HFFc6 (cell line): ENCODE measurements at regions not wholly inside any gene's neighbourhood (a gene's known extent, or its start where the extent isn't known, plus 50 kb on each side); places are given as distances from the start of the nearest gene placed in this dataset.

ENCODE experiments used
- DNase-seq: peaks from one replicate; pipeline ENCODE4 v3.0.0-alpha.2; 2018
- H3K27ac Mint-ChIP-seq: 2 replicates; pipeline ENCODE4 v1.8.0; 2020; ENCODE audit warnings: mild to moderate bottlenecking, mixed read lengths
- H3K27me3 Mint-ChIP-seq: 2 replicates; pipeline ENCODE4 v1.8.0; 2021; ENCODE audit warnings: mild to moderate bottlenecking, moderate library complexity, mixed read lengths; ENCODE audit not compliant: insufficient read depth
- H3K36me3 Mint-ChIP-seq: 2 replicates; pipeline ENCODE4 v1.8.0; 2021; ENCODE audit warnings: low read depth, mixed read lengths
- H3K4me1 Mint-ChIP-seq: 2 replicates; pipeline ENCODE4 v1.8.0; 2020; ENCODE audit warnings: low read depth, mixed read lengths
- H3K4me3 Mint-ChIP-seq: 2 replicates; pipeline ENCODE4 v1.8.0; 2020; ENCODE audit warnings: mild to moderate bottlenecking, moderate library complexity, mixed read lengths
- H3K9me3 Mint-ChIP-seq: 2 replicates; pipeline ENCODE4 v1.8.0; 2020; ENCODE audit warnings: mild to moderate bottlenecking, mixed read lengths
- TF ChIP-seq, protein P1 (sequence below): fragments of 200-600 bp; sonication (generic); IDR thresholded peaks from 2 replicates; pipeline ENCODE4 v1.5.0; 2021; ENCODE audit warnings: antibody characterized with exemption, mild to moderate bottlenecking

DNA sequence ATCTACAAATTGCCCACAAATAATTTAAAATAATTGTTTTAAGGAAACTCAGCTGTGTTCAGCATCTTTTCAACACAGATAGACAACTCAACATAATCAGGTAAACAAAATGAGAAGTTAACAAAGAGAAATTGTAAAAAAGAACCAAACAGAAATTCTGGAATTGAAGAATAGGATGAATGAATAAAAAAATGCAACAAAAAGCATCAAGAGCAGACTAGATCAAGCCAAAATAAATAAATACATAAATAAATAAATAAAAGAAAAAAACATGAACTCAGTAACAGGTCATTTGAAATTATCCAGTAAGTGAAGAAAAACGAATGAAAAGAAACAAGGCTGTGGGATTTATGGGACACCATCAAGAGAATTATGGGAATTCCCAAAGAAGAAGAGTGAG, 94.0 kb upstream of the CDK6 start:
- TF ChIP-seq, protein P1, sequence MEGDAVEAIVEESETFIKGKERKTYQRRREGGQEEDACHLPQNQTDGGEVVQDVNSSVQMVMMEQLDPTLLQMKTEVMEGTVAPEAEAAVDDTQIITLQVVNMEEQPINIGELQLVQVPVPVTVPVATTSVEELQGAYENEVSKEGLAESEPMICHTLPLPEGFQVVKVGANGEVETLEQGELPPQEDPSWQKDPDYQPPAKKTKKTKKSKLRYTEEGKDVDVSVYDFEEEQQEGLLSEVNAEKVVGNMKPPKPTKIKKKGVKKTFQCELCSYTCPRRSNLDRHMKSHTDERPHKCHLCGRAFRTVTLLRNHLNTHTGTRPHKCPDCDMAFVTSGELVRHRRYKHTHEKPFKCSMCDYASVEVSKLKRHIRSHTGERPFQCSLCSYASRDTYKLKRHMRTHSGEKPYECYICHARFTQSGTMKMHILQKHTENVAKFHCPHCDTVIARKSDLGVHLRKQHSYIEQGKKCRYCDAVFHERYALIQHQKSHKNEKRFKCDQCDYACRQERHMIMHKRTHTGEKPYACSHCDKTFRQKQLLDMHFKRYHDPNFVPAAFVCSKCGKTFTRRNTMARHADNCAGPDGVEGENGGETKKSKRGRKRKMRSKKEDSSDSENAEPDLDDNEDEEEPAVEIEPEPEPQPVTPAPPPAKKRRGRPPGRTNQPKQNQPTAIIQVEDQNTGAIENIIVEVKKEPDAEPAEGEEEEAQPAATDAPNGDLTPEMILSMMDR, result no peak
- no peak for DNase-seq
- Mint-ChIP-seq H3K4me3 (no peak overlapping the region), H3K27ac (no peak overlapping the region), H3K27me3 (peaks cover 3% of the 10 kb centered on the region), H3K4me1 (no peaks in the 10 kb centered on the region), H3K9me3 (peaks cover 16% of the 10 kb centered on the region), H3K36me3 (0 out of 2 replicates have a peak, but pooled peaks cover 6% of the 10 kb centered on the region)

DNA sequence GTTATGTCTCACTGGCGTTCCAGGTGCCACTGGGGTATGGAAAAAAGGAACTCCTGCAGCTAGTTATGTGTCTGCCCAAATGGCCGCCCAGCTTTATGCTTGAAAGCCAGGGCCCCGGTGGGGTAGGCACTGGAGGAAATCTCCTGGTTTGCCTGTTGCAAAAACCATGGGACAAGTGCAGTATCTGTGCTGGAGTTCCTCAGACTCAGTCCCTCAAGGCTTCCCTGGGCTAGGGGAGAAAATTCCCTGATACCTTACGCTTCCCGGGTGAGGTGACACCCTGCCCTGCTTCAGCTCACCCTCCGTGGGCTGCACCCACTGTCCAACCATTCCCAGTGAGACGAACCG, 90.3 kb upstream of the CDK6 start:
- DNase-seq, result no peak
- Mint-ChIP-seq H3K27me3 (peaks cover 5% of the 10 kb centered on the region), H3K4me3 (no peak overlapping the region), H3K4me1 (no peaks in the 10 kb centered on the region), H3K27ac (no peak overlapping the region), H3K9me3 (peaks cover 13% of the 10 kb centered on the region), H3K36me3 (0 out of 2 replicates have a peak, but pooled peaks cover 10% of the 10 kb centered on the region)
- TF ChIP-seq, protein P1, result no peak

DNA sequence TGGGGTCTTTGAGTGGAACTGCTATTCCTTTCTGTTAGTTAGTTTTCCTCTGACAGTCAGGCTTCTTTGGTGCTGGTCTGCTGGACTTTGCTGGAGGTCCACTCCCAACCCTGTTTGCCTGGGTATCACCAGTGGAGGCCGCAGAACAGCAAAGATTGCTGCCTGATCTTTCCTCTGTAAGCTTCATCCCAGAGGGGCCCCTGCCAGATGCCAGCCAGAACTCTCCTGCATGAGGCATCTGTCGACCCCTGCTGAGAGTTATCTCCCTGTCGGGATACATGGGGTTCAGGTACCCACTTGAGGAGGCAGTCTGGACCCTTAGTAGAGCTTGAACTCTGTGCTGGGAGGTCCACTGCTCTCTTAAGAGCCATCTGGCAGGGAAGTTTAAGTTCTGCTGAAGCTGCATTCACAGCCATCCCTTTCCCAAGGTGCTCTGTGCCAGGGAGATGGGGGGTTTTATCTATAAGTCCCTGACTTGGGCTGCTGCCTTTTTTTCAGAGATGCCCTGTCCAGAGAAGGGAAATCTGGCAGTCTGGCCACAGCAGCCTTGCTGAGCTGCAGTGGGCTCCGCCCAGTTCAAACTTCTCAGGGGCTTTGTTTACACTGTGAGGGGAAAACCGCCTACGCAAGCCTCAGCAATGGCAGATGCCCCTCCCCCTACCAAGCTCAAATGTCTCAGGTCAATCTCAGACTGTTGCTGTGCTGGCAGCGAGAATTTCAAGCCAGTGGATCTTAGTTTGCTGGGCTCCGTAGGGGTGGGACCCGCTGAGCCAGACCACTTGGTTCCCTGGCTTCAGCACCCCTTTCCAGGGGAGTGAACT, 89.7 kb upstream of the CDK6 start:
- no peak overlapping the region for H3K4me3 Mint-ChIP-seq
- TF ChIP-seq, protein P1, result no peak
- DNase-seq, result no peak

DNA sequence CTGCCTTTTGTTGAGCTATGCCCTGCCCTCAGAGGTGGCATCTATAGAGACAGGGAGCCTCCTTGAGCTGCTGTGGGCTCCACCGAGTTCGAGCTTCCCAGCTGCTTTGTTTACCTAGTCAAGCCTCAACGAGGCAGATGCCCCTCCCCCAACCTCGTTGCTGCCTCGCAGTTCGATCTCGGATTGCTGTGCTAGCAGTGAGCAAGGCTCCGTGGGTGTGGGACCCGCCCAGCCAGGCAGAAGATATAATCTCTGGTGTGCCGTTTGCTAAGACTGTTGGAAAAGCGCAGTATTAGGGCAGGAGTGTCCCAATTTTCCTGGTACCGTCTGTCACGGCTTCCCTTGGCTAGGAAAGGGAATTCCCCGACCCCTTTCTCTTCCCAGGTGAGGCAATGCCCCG, 88.4 kb upstream of the CDK6 start:
- H3K27ac Mint-ChIP-seq, result no peak overlapping the region
- peaks cover 10% of the 10 kb centered on the region; the same call in 1 of the 2 replicates for H3K36me3 Mint-ChIP-seq
- no peaks in the 10 kb centered on the region for H3K4me1 Mint-ChIP-seq
- peaks cover 5% of the 10 kb centered on the region for H3K27me3 Mint-ChIP-seq
- peaks cover 11% of the 10 kb centered on the region for H3K9me3 Mint-ChIP-seq
- TF ChIP-seq, protein P1, result no peak
- DNase-seq, result no peak
- no peak overlapping the region for H3K4me3 Mint-ChIP-seq

More for the DNA sequence above, 89.7 kb upstream of the CDK6 start:
- H3K27ac Mint-ChIP-seq, result no peak overlapping the region
- peaks cover 10% of the 10 kb centered on the region; the same call in 1 of the 2 replicates for H3K36me3 Mint-ChIP-seq
- H3K9me3 Mint-ChIP-seq, result peaks cover 13% of the 10 kb centered on the region
- H3K27me3 Mint-ChIP-seq, result peaks cover 5% of the 10 kb centered on the region
- no peaks in the 10 kb centered on the region for H3K4me1 Mint-ChIP-seq

DNA sequence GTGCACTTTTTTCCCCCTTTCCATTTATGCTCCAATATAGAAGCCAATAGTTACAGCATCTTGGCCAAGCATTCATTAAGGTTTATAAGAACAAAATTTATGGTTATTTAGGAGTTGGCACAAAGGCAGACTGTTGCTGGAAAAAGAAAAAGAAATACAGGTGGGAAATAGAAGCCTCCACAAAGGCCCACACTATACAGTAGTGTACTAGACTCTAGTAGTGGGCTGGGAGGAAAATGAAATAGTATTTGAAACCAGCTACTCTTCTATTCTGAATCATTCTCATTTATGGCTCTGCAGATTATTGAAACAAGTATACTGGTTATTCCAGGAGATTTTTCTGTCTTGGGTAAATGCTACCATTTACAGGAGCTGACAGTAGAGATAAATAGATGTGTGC, 80.9 kb upstream of the CDK6 start:
- H3K27ac Mint-ChIP-seq, result peak overlapping the region; percentile 72
- no peak overlapping the region for H3K4me3 Mint-ChIP-seq
- H3K9me3 Mint-ChIP-seq, result peaks cover 9% of the 10 kb centered on the region

More for the DNA sequence above, 80.9 kb upstream of the CDK6 start:
- H3K36me3 Mint-ChIP-seq, result no peaks in the 10 kb centered on the region; the same call in 1 of the 2 replicates
- 0 out of 2 replicates have a peak, but pooled peaks cover 2% of the 10 kb centered on the region for H3K27me3 Mint-ChIP-seq
- no peak for DNase-seq
- TF ChIP-seq, protein P1, result no peak
- H3K4me1 Mint-ChIP-seq, result peaks cover 17% of the 10 kb centered on the region
